Hematopoietic multipotent progenitor cell (in vitro differentiated cells): ENCODE measurements at regions not wholly inside any gene's neighbourhood (a gene's known extent, or its start where the extent isn't known, plus 50 kb on each side); places are given as distances from the start of the nearest gene placed in this dataset.
A peak's percentile ranks its signal among the peaks of the same experiment; 100 is the strongest.

ENCODE experiments used
- DNase-seq, 3 donors: peaks; one replicate each; pipeline ENCODE4 v3.0.0-alpha.2; 2011 to 2015; ENCODE audit warnings: low read depth in 2 of 3, low spot score in 2 of 3

- DNase-seq = peak; percentile 9 to 85 (median 76)
Measured at GRCh38 chr10:75294866-75295701, 59.3 kb upstream of the COMTD1 start.

- no peak for DNase-seq
Measured at GRCh38 chr10:75294518-75294865, 58.7 kb upstream of the COMTD1 start.

- DNase-seq = no peak
Measured at GRCh38 chr10:75294031-75294437, 58.3 kb upstream of the COMTD1 start.

GRCh38 chr10:75293446-75293820, 57.7 kb upstream of the COMTD1 start:
- peak in 1 of 3 donors; percentile 15 for DNase-seq

GRCh38 chr10:75292794-75293445, 57.2 kb upstream of the COMTD1 start:
- no peak for DNase-seq

GRCh38 chr10:75291805-75292204, 56.0 kb upstream of the COMTD1 start:
- DNase-seq = peak in 2 of 3 donors; percentile 14 to 57

- DNase-seq = no peak
Measured at GRCh38 chr10:75288140-75288711, 52.5 kb upstream of the COMTD1 start.

- DNase-seq = no peak
Measured at GRCh38 chr10:75287697-75288096, 51.9 kb upstream of the COMTD1 start.

GRCh38 chr10:75286901-75287300, 51.1 kb upstream of the COMTD1 start:
- DNase-seq = no peak
